Esophagus squamous epithelium (tissue), 5 donors: ENCODE measurements at regions not wholly inside any gene's neighbourhood (a gene's known extent, or its start where the extent isn't known, plus 50 kb on each side); places are given as distances from the start of the nearest gene placed in this dataset.

ENCODE experiments used
- DNase-seq: peaks from one replicate; lab custom pipeline; 2025; lab: John Stamatoyannopoulos, UW
- H3K27ac ChIP-seq, 4 donors: fragments of 200-600 bp; sonication (generic); one replicate each; pipeline ENCODE4 v1.5.1; 2016 to 2019; ENCODE audit warnings: mild to moderate bottlenecking in 1 of 4
- H3K27me3 ChIP-seq, 4 donors: fragments of 200-600 bp; sonication (generic); 1 replicate in 3 of 4; 2 replicates in 1 of 4; pipeline versions ENCODE4 v1.5.1 to v1.6.0; 2017 to 2021; ENCODE audit warnings: antibody characterized with exemption in 1 of 4
- H3K36me3 ChIP-seq, 3 donors: fragments of 200-600 bp; sonication (generic); one replicate each; pipeline ENCODE4 v1.5.1; 2016 to 2019
- H3K4me1 ChIP-seq, 3 donors: fragments of 200-600 bp; sonication (generic); one replicate each; pipeline ENCODE4 v1.5.1; 2017 to 2019
- H3K4me3 ChIP-seq, 4 donors: fragments of 200-600 bp; sonication (generic); 1 replicate in 3 of 4; 2 replicates in 1 of 4; pipeline ENCODE4 v1.5.1; 2016 to 2019; ENCODE audit warnings: mild to moderate bottlenecking in 2 of 4, moderate library complexity in 1 of 4
- H3K9me3 ChIP-seq, 3 donors: fragments of 200-600 bp; sonication (generic); one replicate each; pipeline ENCODE4 v1.5.1; 2016 to 2019
- CTCF ChIP-seq, 6 experiments: fragments of 450-650 bp in 4 of 6; fragments of 200-600 bp in 2 of 6; sonication (generic) in 2 of 6; IDR thresholded peaks; one replicate each; pipeline ENCODE4 v1.5.1; 2016 to 2019; ENCODE audit warnings: antibody characterized with exemption in 6 of 6, mild to moderate bottlenecking in 4 of 6, moderate library complexity in 4 of 6
- POLR2A ChIP-seq, 4 donors: fragments of 450-650 bp; IDR thresholded peaks; one replicate each; pipeline ENCODE4 v1.6.1; 2017; ENCODE audit warnings: antibody characterized with exemption in 4 of 4, mild to moderate bottlenecking in 4 of 4, moderate library complexity in 3 of 4
- WGBS, 2 donors: methylation state at CpG; one replicate each; pipeline ENCODE4 v1.1.5; 2018; 5-methylcytosine and 5-hydroxymethylcytosine counted together
- intact Hi-C: fragments of 100-400 bp; cut with DNase I; formaldehyde crosslinking; loops from one replicate; pipeline ENCODE4 v1.15.0; 2022
- donor health status: DM: yes; HTN: yes; CAD: no.

- no peak overlapping the region for H3K27ac ChIP-seq
- H3K36me3 ChIP-seq: no peaks in the 10 kb centered on the region
- TF ChIP-seq CTCF (IDR thresholded peaks at IDR 0.05) (no peak), POLR2A (IDR thresholded peaks at IDR 0.05) (no peak)
- no peak for DNase-seq
- intact Hi-C loops: no loop called here
- peaks cover 0 to 5% (median 0%) of the 10 kb centered on the region in 4 donors for H3K27me3 ChIP-seq
- no peaks in the 10 kb centered on the region for H3K9me3 ChIP-seq
- H3K4me1 ChIP-seq: no peaks in the 10 kb centered on the region
- no peak overlapping the region for H3K4me3 ChIP-seq
Measured at GRCh38 chr20:56940466-56940865, 311.4 kb downstream of the TFAP2C start.

- Histone ChIP-seq H3K4me1 (no peaks in the 10 kb centered on the region), H3K9me3 (no peaks in the 10 kb centered on the region), H3K4me3 (no peak overlapping the region), H3K27me3 (peaks cover 0 to 5% (median 0%) of the 10 kb centered on the region in 4 donors), H3K27ac (no peak overlapping the region), H3K36me3 (no peaks in the 10 kb centered on the region)
- 80 to 87% methylated on average over 4 to 8 of the region's 8 CpGs for WGBS, 2 donors
- no peak for DNase-seq
- intact Hi-C loops: no loop called here
- TF ChIP-seq POLR2A (IDR thresholded peaks at IDR 0.05): no peak
- TF ChIP-seq CTCF (IDR thresholded peaks at IDR 0.05): no peak
Measured at GRCh38 chr20:56941101-56941686, 312.1 kb downstream of the TFAP2C start.

- Histone ChIP-seq H3K36me3 (no peaks in the 10 kb centered on the region), H3K9me3 (no peaks in the 10 kb centered on the region), H3K4me3 (no peak overlapping the region), H3K27ac (no peak overlapping the region), H3K27me3 (peaks cover 0 to 22% (median 0%) of the 10 kb centered on the region in 4 donors), H3K4me1 (no peaks in the 10 kb centered on the region)
- intact Hi-C loops: no loop called here
- TF ChIP-seq POLR2A (IDR thresholded peaks at IDR 0.05) (no peak), CTCF (IDR thresholded peaks at IDR 0.05) (no peak)
- DNase-seq: no peak
- 69 to 70% methylated on average over 11 to 16 of the region's 17 CpGs for WGBS, 2 donors
Measured at GRCh38 chr20:56943946-56944945, 315.1 kb downstream of the TFAP2C start.

GRCh38 chr20:56945057-56945456 lies 316.0 kb downstream of the TFAP2C start:
- no peaks in the 10 kb centered on the region for H3K9me3 ChIP-seq
- DNase-seq: no peak
- H3K4me1 ChIP-seq: no peaks in the 10 kb centered on the region
- intact Hi-C loops: no loop called here
- H3K27me3 ChIP-seq: peaks cover 0 to 27% (median 0%) of the 10 kb centered on the region in 4 donors
- no peak for TF ChIP-seq POLR2A (IDR thresholded peaks at IDR 0.05)
- no peak for TF ChIP-seq CTCF (IDR thresholded peaks at IDR 0.05)
- no peaks in the 10 kb centered on the region for H3K36me3 ChIP-seq
- no peak overlapping the region for H3K4me3 ChIP-seq
- 53 to 55% methylated on average over 5 of the region's 5 CpGs for WGBS, 2 donors
- H3K27ac ChIP-seq: no peak overlapping the region

- no peaks in the 10 kb centered on the region for H3K36me3 ChIP-seq
- no peak for DNase-seq
- intact Hi-C loops: no loop called here
- peaks cover 0 to 32% (median 0%) of the 10 kb centered on the region in 4 donors for H3K27me3 ChIP-seq
- no peaks in the 10 kb centered on the region for H3K4me1 ChIP-seq
- TF ChIP-seq POLR2A (IDR thresholded peaks at IDR 0.05) (no peak), CTCF (IDR thresholded peaks at IDR 0.05) (no peak)
- H3K9me3 ChIP-seq: no peaks in the 10 kb centered on the region
- WGBS, 2 donors: 73 to 86% methylated on average over 3 to 5 of the region's 5 CpGs
- no peak overlapping the region for H3K4me3 ChIP-seq
- H3K27ac ChIP-seq: no peak overlapping the region
Measured at GRCh38 chr20:56945901-56946300, 316.8 kb downstream of the TFAP2C start.
